ENCODE measurements at regions not wholly inside any gene's neighbourhood (a gene's known extent, or its start where the extent isn't known, plus 50 kb on each side); places are given as distances from the start of the nearest gene placed in this dataset.

GRCh38 chr20:59421089-59421488 is 120.7 kb downstream of the EDN3 start:
- Histone ChIP-seq H3K27me3 (ENCODE audit: insufficient read depth) (peaks cover 7% of the 10 kb centered on the region; the same call in 1 of the 2 replicates), H4K20me1 (ENCODE audit: insufficient read depth) (no peaks in the 10 kb centered on the region), H3K4me1 (ENCODE audit: control insufficient read depth in 1 of 2, insufficient read depth in 2 of 2, low read depth in 1 of 2, low read length in 1 of 2) (peaks cover 0 to 21% of the 10 kb centered on the region in 2 experiments; a peak in 1 of 4 replicates), H3K27ac (ENCODE audit: low read depth in 2 of 2, low read length in 1 of 2) (no peak overlapping the region), H3K79me2 (ENCODE audit: insufficient read depth) (no peaks in the 10 kb centered on the region), H3F3A (replicated peaks; ENCODE audit: insufficient read depth) (no peaks in the 10 kb centered on the region), H3K36me3 (replicated peaks in 1 of 2; ENCODE audit: control insufficient read depth in 1 of 2, insufficient read depth in 2 of 2, low read length in 1 of 2) (no peaks in the 10 kb centered on the region), H2AFZ (ENCODE audit: low read depth) (no peak overlapping the region), H3K9me3 (no peaks in the 10 kb centered on the region), H3K4me3 (ENCODE audit: low read depth in 2 of 2, low read length in 1 of 2) (no peak overlapping the region), H3K9ac (no peak overlapping the region), H3K9me2 (no peaks in the 10 kb centered on the region), H3K4me2 (no peak overlapping the region)
- CTCF ChIA-PET = interaction anchor here (0.7 to 4.7 kb wide), 4 partner anchors 17 to 689 kb away, joined by 3 to 21 read pairs (median 3); no protein-coding TSS in a partner anchor
- DNase-seq = no peak
- 60% methylated on average over 6 of the region's 6 CpGs for WGBS (ENCODE audit: low lambda C conversion rate)
- POLR2A ChIA-PET = no interaction called here
- TF ChIP-seq REST (IDR thresholded peaks at IDR 0.05; ENCODE audit: low read depth, low read length) = no peak

DNA sequence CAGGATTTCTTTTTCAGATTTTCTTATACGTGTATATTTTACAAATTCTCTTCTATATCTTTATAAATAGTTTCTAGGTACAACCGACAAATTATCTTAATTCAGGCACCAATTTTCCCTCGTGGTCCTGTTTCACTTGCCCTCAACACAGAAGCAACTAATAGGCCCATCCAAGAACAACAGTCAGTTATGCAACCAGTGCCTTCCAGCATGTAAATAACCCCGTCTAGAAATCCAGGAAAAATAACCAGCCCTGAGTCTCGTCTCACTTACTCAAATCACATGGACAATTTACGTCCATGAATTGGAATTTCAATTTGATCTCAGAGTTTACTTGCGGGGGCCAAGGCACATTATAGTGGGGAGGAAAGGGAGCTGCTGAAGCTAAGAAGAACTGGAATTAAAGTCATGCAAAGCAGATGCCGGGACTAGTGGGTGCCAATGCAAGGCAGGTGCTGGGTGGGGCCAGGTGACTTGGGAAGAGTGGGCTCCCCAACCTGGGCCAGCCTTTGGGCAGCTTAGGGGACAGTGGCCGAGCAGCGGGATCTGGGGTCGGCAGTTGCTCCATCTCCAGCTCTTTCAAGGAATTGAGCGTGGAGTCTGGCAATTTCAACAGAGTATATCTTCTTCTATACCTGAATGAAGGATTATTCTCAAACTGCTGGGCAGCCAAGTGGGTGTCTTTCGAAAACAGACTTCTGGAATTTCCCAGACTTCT is 121.7 kb downstream of the EDN3 start:
- Histone ChIP-seq H3K9ac (no peak overlapping the region), H4K20me1 (ENCODE audit: insufficient read depth) (no peaks in the 10 kb centered on the region), H3K4me3 (ENCODE audit: low read depth in 2 of 2, low read length in 1 of 2) (no peak overlapping the region), H2AFZ (ENCODE audit: low read depth) (no peak overlapping the region), H3K4me2 (no peak overlapping the region), H3K4me1 (ENCODE audit: control insufficient read depth in 1 of 2, insufficient read depth in 2 of 2, low read depth in 1 of 2, low read length in 1 of 2) (peaks cover 0 to 30% of the 10 kb centered on the region in 2 experiments; a peak in 1 of 4 replicates), H3F3A (replicated peaks; ENCODE audit: insufficient read depth) (no peaks in the 10 kb centered on the region), H3K9me2 (no peaks in the 10 kb centered on the region), H3K9me3 (no peaks in the 10 kb centered on the region), H3K27me3 (ENCODE audit: insufficient read depth) (peaks cover 6% of the 10 kb centered on the region; the same call in 1 of the 2 replicates), H3K27ac (ENCODE audit: low read depth in 2 of 2, low read length in 1 of 2) (no peak overlapping the region; a peak in 1 of 4 replicates), H3K36me3 (replicated peaks in 1 of 2; ENCODE audit: control insufficient read depth in 1 of 2, insufficient read depth in 2 of 2, low read length in 1 of 2) (no peaks in the 10 kb centered on the region), H3K79me2 (ENCODE audit: insufficient read depth) (no peaks in the 10 kb centered on the region)
- ChIA-PET POLR2A (no interaction called here), CTCF (interaction anchor here (0.6 to 1.2 kb wide), 2 partner anchors 9 to 33 kb away, joined by 3 read pairs; no protein-coding TSS in a partner anchor)
- 71% methylated on average over 13 of the region's 13 CpGs for WGBS (ENCODE audit: low lambda C conversion rate)
- TF ChIP-seq RFX5 (IDR thresholded peaks at IDR 0.05; ENCODE audit: low read length) (no peak), USF2 (IDR thresholded peaks at IDR 0.05; ENCODE audit: borderline replicate concordance, low read depth, low read length) (no peak), ELF1 (IDR thresholded peaks at IDR 0.05) (no peak), CTCF (IDR thresholded peaks at IDR 0.05) (no peak), NFIC (IDR thresholded peaks at IDR 0.05; ENCODE audit: borderline replicate concordance) (no peak), EP300 (IDR thresholded peaks at IDR 0.05; ENCODE audit: borderline replicate concordance in 1 of 2, low read depth in 1 of 2, low read length in 1 of 2) (no peak), RAD21 (IDR thresholded peaks at IDR 0.05; ENCODE audit: low read length) (no peak), RXRA (IDR thresholded peaks at IDR 0.05; ENCODE audit: borderline replicate concordance, low read depth) (no peak)
- TF ChIP-seq, protein P1, sequence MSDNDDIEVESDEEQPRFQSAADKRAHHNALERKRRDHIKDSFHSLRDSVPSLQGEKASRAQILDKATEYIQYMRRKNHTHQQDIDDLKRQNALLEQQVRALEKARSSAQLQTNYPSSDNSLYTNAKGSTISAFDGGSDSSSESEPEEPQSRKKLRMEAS (IDR thresholded peaks at IDR 0.05; ENCODE audit: low read depth) = no peak
- TF ChIP-seq, protein P2, sequence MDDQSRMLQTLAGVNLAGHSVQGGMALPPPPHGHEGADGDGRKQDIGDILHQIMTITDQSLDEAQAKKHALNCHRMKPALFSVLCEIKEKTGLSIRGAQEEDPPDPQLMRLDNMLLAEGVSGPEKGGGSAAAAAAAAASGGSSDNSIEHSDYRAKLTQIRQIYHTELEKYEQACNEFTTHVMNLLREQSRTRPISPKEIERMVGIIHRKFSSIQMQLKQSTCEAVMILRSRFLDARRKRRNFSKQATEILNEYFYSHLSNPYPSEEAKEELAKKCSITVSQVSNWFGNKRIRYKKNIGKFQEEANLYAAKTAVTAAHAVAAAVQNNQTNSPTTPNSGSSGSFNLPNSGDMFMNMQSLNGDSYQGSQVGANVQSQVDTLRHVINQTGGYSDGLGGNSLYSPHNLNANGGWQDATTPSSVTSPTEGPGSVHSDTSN (IDR thresholded peaks at IDR 0.05) = no peak
- DNase-seq = no peak
